GM23338 (cell line): ENCODE measurements at regions not wholly inside any gene's neighbourhood (a gene's known extent, or its start where the extent isn't known, plus 50 kb on each side); places are given as distances from the start of the nearest gene placed in this dataset.

ENCODE experiments used
- ATAC-seq: fragments of 200-7000 bp; cut with Tn5 transposase; 3 replicates; pipeline ENCODE4 v1.9.1; 2020
- DNase-seq: peaks from one replicate; pipeline ENCODE4 v3.0.0-alpha.2; 2015; ENCODE audit warnings: low spot score
- H2AFZ ChIP-seq: fragments of 200-600 bp; sonication (generic); 2 replicates; pipeline ENCODE4 v1.8.0; 2016; ENCODE audit warnings: antibody characterized with exemption, mild to moderate bottlenecking, moderate library complexity
- H3F3A ChIP-seq: fragments of 200-600 bp; sonication (generic); replicated peaks from 2 replicates; pipeline ENCODE4 v1.8.0; 2017; ENCODE audit warnings: antibody characterized with exemption, mixed run types, low read depth
- H3K27ac ChIP-seq: fragments of 200-600 bp; sonication (generic); 2 replicates; pipeline ENCODE4 v1.6.1; 2016; ENCODE audit warnings: low read depth
- H3K27me3 ChIP-seq: fragments of 200-600 bp; sonication (generic); 2 replicates; pipeline ENCODE4 v1.8.0; 2016; ENCODE audit warnings: mild to moderate bottlenecking, mixed run types, moderate library complexity; ENCODE audit not compliant: insufficient read depth
- H3K36me3 ChIP-seq: fragments of 200-600 bp; sonication (generic); 2 replicates; pipeline ENCODE4 v1.8.0; 2016; ENCODE audit warnings: mild to moderate bottlenecking; ENCODE audit not compliant: insufficient read depth
- H3K4me1 ChIP-seq: fragments of 200-600 bp; sonication (generic); 2 replicates; pipeline ENCODE4 v1.8.0; 2016; ENCODE audit warnings: mild to moderate bottlenecking, moderate library complexity; ENCODE audit not compliant: insufficient read depth
- H3K4me2 ChIP-seq: fragments of 200-600 bp; sonication (generic); 2 replicates; pipeline ENCODE4 v1.7.1; 2017; ENCODE audit warnings: mixed run types
- H3K4me3 ChIP-seq: fragments of 200-600 bp; sonication (generic); 2 replicates; pipeline ENCODE4 v1.6.1; 2016; ENCODE audit warnings: mixed run types
- H3K79me2 ChIP-seq: fragments of 200-600 bp; sonication (generic); replicated peaks from 2 replicates; pipeline ENCODE4 v1.8.0; 2017; ENCODE audit warnings: mild to moderate bottlenecking; ENCODE audit not compliant: insufficient read depth
- H3K9me2 ChIP-seq: fragments of 200-600 bp; sonication (generic); 2 replicates; pipeline ENCODE4 v1.8.0; 2017; ENCODE audit not compliant: insufficient read depth
- H4K20me1 ChIP-seq: fragments of 200-600 bp; sonication (generic); replicated peaks from 2 replicates; pipeline ENCODE4 v1.8.0; 2017; ENCODE audit warnings: mild to moderate bottlenecking; ENCODE audit not compliant: insufficient read depth
- H3K27ac Mint-ChIP-seq: 2 replicates; pipeline ENCODE4 v1.8.0; 2020; ENCODE audit warnings: inconsistent platforms, mild to moderate bottlenecking, moderate library complexity, mixed read lengths
- H3K27me3 Mint-ChIP-seq: 3 replicates; pipeline ENCODE4 v1.8.0; 2022; ENCODE audit warnings: low read depth, mild to moderate bottlenecking, moderate library complexity, mixed read lengths, inconsistent platforms; ENCODE audit not compliant: insufficient read depth, poor library complexity
- H3K36me3 Mint-ChIP-seq: 3 replicates; pipeline ENCODE4 v1.8.0; 2021; ENCODE audit warnings: low read depth, mild to moderate bottlenecking, inconsistent platforms, moderate library complexity, mixed read lengths
- H3K4me1 Mint-ChIP-seq: 3 replicates; pipeline ENCODE4 v1.8.0; 2020; ENCODE audit warnings: mild to moderate bottlenecking, inconsistent platforms, mixed read lengths
- H3K4me3 Mint-ChIP-seq: 3 replicates; pipeline ENCODE4 v1.8.0; 2021; ENCODE audit warnings: moderate library complexity, mild to moderate bottlenecking, inconsistent platforms, mixed read lengths
- H3K9me3 Mint-ChIP-seq: 3 replicates; pipeline ENCODE4 v1.8.0; 2020; ENCODE audit warnings: moderate library complexity, mild to moderate bottlenecking, inconsistent platforms, mixed read lengths
- CREB1 ChIP-seq: fragments of 250-450 bp; sonication (Bioruptor Pico); IDR thresholded peaks from 2 replicates; pipeline ENCODE4 v1.5.0; 2020; ENCODE audit warnings: low read depth, mild to moderate bottlenecking, moderate library complexity
- EZH2 ChIP-seq: fragments of 200-600 bp; sonication (generic); IDR thresholded peaks from one replicate; pipeline ENCODE4 v1.8.0; 2017; ENCODE audit warnings: antibody characterized with exemption, mild to moderate bottlenecking, low read depth; ENCODE audit not compliant: unreplicated experiment
- NANOG ChIP-seq: IDR thresholded peaks from 2 replicates; pipeline ENCODE4 v1.6.1; 2016; ENCODE audit warnings: antibody characterized with exemption, borderline replicate concordance
- STAT1 ChIP-seq: IDR thresholded peaks from one replicate; pipeline ENCODE4 v1.6.1; 2016; ENCODE audit warnings: antibody characterized with exemption; ENCODE audit not compliant: unreplicated experiment
- ZNF114 ChIP-seq: fragments of 250-450 bp; sonication (Bioruptor Pico); IDR thresholded peaks from 2 replicates; pipeline ENCODE4 v1.5.0; 2020; ENCODE audit warnings: mild to moderate bottlenecking, moderate library complexity
- TF ChIP-seq, protein P1 (sequence below): IDR thresholded peaks from one replicate; pipeline ENCODE4 v1.6.1; 2018; ENCODE audit warnings: antibody characterized with exemption; ENCODE audit not compliant: unreplicated experiment
- TF ChIP-seq, protein P2 (sequence below), 2 experiments: fragments of 200-600 bp in 1 of 2; sonication (generic) in 1 of 2; conservative IDR thresholded peaks; 2 replicates each; pipeline versions ENCODE4 v1.5.1 to v1.6.1; 2016 to 2017; ENCODE audit warnings: antibody characterized with exemption in 2 of 2, low read depth in 2 of 2, mild to moderate bottlenecking in 2 of 2, moderate library complexity in 1 of 2
- TF ChIP-seq, protein P3 (sequence below): IDR thresholded peaks from 2 replicates; pipeline ENCODE4 v1.6.1; 2016; ENCODE audit warnings: antibody characterized with exemption
- TF ChIP-seq, protein P4 (sequence below): fragments of 250-450 bp; sonication (Bioruptor Pico); IDR thresholded peaks from 2 replicates; pipeline ENCODE4 v1.5.0; 2020; ENCODE audit warnings: mild to moderate bottlenecking, moderate library complexity

DNA sequence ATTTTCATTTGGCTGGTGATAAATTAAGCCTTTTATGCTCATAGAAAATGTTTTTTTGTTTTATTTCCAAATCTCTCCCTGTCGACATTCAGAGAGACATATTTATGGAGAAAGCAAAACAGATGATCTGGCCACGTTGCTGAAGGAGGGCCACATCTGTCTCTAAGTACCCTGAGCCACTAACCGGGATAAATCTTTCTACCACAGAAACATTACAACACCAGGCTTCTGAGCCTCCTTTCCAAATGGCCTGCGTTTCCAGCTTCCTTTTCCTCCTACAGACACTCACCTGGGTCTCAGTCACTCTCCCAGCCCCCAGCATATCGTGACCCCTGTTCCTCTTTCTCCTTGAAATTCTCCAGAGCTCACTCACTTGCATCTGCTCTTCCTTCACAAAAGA is 161.0 kb downstream of the ARRDC4 start:
- Histone ChIP-seq H3K4me3 (no peak overlapping the region), H3F3A (no peaks in the 10 kb centered on the region), H3K4me2 (no peak overlapping the region), H3K36me3 (no peaks in the 10 kb centered on the region), H3K9me2 (peaks cover 3% of the 10 kb centered on the region; the same call in 1 of the 2 replicates), H2AFZ (no peak overlapping the region), H3K79me2 (no peaks in the 10 kb centered on the region), H3K4me1 (no peaks in the 10 kb centered on the region), H3K27me3 (no peaks in the 10 kb centered on the region), H3K27ac (no peak overlapping the region), H4K20me1 (0 out of 2 replicates have a peak, but pooled peaks cover 3% of the 10 kb centered on the region)
- no peak overlapping the region for H3K4me3 Mint-ChIP-seq
- H3K27me3 Mint-ChIP-seq = peaks cover 3% of the 10 kb centered on the region
- no peak for TF ChIP-seq EZH2
- no peak for TF ChIP-seq CREB1 (CRISPR knock-in tag)
- TF ChIP-seq, protein P1, sequence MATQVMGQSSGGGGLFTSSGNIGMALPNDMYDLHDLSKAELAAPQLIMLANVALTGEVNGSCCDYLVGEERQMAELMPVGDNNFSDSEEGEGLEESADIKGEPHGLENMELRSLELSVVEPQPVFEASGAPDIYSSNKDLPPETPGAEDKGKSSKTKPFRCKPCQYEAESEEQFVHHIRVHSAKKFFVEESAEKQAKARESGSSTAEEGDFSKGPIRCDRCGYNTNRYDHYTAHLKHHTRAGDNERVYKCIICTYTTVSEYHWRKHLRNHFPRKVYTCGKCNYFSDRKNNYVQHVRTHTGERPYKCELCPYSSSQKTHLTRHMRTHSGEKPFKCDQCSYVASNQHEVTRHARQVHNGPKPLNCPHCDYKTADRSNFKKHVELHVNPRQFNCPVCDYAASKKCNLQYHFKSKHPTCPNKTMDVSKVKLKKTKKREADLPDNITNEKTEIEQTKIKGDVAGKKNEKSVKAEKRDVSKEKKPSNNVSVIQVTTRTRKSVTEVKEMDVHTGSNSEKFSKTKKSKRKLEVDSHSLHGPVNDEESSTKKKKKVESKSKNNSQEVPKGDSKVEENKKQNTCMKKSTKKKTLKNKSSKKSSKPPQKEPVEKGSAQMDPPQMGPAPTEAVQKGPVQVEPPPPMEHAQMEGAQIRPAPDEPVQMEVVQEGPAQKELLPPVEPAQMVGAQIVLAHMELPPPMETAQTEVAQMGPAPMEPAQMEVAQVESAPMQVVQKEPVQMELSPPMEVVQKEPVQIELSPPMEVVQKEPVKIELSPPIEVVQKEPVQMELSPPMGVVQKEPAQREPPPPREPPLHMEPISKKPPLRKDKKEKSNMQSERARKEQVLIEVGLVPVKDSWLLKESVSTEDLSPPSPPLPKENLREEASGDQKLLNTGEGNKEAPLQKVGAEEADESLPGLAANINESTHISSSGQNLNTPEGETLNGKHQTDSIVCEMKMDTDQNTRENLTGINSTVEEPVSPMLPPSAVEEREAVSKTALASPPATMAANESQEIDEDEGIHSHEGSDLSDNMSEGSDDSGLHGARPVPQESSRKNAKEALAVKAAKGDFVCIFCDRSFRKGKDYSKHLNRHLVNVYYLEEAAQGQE = no peak
- TF ChIP-seq STAT1 = no peak
- TF ChIP-seq NANOG = no peak
- TF ChIP-seq, protein P2, sequence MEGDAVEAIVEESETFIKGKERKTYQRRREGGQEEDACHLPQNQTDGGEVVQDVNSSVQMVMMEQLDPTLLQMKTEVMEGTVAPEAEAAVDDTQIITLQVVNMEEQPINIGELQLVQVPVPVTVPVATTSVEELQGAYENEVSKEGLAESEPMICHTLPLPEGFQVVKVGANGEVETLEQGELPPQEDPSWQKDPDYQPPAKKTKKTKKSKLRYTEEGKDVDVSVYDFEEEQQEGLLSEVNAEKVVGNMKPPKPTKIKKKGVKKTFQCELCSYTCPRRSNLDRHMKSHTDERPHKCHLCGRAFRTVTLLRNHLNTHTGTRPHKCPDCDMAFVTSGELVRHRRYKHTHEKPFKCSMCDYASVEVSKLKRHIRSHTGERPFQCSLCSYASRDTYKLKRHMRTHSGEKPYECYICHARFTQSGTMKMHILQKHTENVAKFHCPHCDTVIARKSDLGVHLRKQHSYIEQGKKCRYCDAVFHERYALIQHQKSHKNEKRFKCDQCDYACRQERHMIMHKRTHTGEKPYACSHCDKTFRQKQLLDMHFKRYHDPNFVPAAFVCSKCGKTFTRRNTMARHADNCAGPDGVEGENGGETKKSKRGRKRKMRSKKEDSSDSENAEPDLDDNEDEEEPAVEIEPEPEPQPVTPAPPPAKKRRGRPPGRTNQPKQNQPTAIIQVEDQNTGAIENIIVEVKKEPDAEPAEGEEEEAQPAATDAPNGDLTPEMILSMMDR (conservative IDR thresholded peaks at IDR 0.05; ENCODE audit: low read depth in 2 of 2) = no peak
- TF ChIP-seq ZNF114 (CRISPR knock-in tag) = no peak
- TF ChIP-seq, protein P3, sequence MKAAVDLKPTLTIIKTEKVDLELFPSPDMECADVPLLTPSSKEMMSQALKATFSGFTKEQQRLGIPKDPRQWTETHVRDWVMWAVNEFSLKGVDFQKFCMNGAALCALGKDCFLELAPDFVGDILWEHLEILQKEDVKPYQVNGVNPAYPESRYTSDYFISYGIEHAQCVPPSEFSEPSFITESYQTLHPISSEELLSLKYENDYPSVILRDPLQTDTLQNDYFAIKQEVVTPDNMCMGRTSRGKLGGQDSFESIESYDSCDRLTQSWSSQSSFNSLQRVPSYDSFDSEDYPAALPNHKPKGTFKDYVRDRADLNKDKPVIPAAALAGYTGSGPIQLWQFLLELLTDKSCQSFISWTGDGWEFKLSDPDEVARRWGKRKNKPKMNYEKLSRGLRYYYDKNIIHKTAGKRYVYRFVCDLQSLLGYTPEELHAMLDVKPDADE = no peak
- TF ChIP-seq, protein P4, sequence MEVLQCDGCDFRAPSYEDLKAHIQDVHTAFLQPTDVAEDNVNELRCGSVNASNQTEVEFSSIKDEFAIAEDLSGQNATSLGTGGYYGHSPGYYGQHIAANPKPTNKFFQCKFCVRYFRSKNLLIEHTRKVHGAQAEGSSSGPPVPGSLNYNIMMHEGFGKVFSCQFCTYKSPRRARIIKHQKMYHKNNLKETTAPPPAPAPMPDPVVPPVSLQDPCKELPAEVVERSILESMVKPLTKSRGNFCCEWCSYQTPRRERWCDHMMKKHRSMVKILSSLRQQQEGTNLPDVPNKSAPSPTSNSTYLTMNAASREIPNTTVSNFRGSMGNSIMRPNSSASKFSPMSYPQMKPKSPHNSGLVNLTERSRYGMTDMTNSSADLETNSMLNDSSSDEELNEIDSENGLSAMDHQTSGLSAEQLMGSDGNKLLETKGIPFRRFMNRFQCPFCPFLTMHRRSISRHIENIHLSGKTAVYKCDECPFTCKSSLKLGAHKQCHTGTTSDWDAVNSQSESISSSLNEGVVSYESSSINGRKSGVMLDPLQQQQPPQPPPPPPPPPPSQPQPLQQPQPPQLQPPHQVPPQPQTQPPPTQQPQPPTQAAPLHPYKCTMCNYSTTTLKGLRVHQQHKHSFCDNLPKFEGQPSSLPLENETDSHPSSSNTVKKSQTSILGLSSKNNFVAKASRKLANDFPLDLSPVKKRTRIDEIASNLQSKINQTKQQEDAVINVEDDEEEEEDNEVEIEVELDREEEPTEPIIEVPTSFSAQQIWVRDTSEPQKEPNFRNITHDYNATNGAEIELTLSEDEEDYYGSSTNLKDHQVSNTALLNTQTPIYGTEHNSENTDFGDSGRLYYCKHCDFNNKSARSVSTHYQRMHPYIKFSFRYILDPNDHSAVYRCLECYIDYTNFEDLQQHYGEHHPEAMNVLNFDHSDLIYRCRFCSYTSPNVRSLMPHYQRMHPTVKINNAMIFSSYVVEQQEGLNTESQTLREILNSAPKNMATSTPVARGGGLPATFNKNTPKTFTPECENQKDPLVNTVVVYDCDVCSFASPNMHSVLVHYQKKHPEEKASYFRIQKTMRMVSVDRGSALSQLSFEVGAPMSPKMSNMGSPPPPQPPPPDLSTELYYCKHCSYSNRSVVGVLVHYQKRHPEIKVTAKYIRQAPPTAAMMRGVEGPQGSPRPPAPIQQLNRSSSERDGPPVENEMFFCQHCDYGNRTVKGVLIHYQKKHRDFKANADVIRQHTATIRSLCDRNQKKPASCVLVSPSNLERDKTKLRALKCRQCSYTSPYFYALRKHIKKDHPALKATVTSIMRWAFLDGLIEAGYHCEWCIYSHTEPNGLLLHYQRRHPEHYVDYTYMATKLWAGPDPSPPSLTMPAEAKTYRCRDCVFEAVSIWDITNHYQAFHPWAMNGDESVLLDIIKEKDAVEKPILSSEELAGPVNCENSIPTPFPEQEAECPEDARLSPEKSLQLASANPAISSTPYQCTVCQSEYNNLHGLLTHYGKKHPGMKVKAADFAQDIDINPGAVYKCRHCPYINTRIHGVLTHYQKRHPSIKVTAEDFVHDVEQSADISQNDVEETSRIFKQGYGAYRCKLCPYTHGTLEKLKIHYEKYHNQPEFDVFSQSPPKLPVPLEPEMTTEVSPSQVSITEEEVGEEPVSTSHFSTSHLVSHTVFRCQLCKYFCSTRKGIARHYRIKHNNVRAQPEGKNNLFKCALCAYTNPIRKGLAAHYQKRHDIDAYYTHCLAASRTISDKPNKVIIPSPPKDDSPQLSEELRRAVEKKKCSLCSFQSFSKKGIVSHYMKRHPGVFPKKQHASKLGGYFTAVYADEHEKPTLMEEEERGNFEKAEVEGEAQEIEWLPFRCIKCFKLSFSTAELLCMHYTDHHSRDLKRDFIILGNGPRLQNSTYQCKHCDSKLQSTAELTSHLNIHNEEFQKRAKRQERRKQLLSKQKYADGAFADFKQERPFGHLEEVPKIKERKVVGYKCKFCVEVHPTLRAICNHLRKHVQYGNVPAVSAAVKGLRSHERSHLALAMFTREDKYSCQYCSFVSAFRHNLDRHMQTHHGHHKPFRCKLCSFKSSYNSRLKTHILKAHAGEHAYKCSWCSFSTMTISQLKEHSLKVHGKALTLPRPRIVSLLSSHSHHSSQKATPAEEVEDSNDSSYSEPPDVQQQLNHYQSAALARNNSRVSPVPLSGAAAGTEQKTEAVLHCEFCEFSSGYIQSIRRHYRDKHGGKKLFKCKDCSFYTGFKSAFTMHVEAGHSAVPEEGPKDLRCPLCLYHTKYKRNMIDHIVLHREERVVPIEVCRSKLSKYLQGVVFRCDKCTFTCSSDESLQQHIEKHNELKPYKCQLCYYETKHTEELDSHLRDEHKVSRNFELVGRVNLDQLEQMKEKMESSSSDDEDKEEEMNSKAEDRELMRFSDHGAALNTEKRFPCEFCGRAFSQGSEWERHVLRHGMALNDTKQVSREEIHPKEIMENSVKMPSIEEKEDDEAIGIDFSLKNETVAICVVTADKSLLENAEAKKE (CRISPR knock-in tag) = no peak
- H3K36me3 Mint-ChIP-seq = peaks cover 2% of the 10 kb centered on the region; the same call in 1 of the 3 replicates
- H3K27ac Mint-ChIP-seq = no peak overlapping the region
- no peak for DNase-seq
- no peak for ATAC-seq
- no peaks in the 10 kb centered on the region for H3K4me1 Mint-ChIP-seq
- H3K9me3 Mint-ChIP-seq = peaks cover 2% of the 10 kb centered on the region; the same call in 2 of the 3 replicates
